COLO668 (cell line): ENCODE measurements at regions not wholly inside any gene's neighbourhood (a gene's known extent, or its start where the extent isn't known, plus 50 kb on each side); places are given as distances from the start of the nearest gene placed in this dataset.

Source experiments
- DNase-seq: peaks from one replicate; lab custom pipeline; 2025; ENCODE audit not compliant: unreplicated experiment; lab: John Stamatoyannopoulos, UW

DNA sequence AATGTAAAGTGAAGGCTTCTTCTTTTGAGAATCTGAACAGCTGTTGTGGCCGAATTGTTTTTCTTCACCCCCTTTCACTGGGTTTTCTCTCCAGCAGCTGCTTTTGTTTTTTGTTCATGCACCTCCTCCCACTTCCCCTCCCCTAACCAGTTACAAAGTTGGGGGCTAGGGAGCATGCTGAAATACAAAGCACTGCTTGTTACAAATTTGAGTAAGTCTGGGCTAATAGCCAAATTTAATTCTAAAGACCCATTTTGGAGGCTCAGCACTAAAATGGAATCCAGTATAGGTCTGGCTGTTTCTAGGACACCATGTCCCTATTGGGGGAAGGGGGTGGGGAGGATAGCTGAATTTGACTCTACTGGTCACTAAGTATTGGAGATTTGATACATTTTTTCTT, 89.2 kb upstream of the GPM6B start:
- no peak for DNase-seq

DNA sequence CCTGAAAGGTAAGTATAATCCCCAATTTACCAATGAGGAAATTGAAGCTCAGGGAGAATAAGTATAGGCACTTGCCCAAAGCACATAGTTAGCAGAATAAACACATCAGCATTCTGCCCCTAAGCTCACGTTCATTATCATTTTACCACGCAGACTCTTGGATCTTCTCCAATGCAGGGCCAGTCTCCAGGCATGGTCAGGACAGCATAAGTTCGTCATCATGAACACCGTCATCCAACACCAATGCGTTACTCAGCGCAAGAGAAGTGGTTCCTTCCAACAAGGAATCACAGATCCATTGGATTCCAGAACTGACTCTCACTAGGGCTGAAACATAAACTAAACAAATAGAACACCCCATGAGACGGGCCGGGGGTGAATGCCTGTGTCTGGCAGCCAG, 86.5 kb upstream of the GPM6B start:
- no peak for DNase-seq

GRCh38 chrX:13902406-13902805, 85.5 kb upstream of the GPM6B start:
- DNase-seq: no peak

- no peak for DNase-seq
Observed at GRCh38 chrX:13901354-13901753, 84.5 kb upstream of the GPM6B start.

- no peak for DNase-seq
Observed at GRCh38 chrX:13900351-13900750, 83.5 kb upstream of the GPM6B start.

DNA sequence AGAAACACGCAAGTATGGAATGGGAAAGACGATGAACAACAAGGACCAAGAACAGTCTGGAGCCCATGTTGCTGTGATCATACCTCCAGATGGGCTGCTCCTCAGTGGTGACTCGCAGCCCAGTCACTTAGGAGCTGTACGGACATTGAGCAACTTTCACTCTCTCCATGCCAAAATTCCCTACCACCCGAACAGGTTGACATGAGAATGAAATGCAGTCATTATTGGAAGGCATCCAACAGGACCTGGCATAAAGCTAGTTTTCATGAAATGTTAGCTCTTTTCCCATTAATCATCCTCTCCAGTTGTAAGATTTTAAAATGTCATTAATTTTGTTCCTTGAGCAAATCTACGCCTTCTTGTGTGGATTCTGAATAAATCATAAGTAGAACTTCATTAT, 82.7 kb upstream of the GPM6B start:
- DNase-seq: no peak

DNA sequence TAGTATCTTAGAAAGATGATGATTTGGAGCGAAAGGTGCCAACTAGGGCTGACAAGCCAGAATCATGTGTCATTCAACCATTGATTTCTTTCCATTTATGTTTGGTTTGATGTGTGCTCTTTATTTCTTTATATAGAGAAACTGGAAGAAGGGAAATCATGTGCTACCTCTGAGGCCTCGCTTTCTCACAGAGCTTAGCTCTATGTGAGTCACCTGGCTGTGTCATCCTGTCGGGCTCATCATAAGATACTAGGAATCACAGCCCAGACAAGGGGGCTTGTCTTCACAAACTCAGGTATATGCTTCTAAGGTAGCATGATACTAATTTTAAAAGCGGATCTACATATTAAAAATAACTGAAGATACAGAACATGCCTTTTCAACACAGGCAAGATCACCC, 81.7 kb upstream of the GPM6B start:
- no peak for DNase-seq

- DNase-seq: no peak
Observed at GRCh38 chrX:13898083-13898482, 81.2 kb upstream of the GPM6B start.

DNA sequence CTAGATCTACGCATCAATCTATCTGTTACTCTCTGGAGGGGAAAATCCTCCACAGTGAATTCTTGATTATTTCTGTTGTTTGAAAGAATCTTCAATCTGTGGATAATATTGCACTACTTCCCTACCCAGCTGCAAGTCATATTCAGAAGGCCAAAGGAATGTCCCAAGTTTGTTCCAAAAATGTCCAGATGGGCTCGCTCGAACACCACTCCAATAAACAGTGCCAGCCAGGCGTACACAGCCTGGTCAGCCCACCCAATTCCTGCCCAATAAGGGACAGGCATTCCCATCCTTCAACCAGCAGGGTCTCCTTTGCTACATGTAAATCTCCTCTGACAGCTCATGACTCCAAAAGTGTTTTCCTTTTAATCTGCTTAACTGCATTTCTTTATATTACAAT, 80.7 kb upstream of the GPM6B start:
- DNase-seq: no peak

- DNase-seq: no peak
Observed at GRCh38 chrX:13894888-13895565, 78.1 kb upstream of the GPM6B start.

DNA sequence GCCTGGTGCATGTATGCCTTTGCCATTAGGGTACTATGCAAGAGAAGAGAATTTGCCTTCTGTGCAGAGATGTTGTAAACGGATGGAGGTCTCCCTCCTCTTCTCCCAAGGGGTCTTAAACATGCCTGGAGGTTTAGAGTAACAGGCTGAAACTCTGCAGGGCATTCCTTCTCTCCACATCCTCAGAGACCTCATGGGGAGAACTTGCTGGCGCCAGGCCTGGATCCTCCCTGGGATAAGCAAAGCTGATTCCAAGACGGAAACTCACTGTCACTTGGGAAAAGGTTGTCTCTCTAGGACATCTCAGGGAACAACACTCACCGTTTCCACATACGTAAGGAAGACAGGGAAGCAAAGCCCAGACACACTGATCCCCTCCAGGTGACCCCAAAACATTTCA, 76.9 kb upstream of the GPM6B start:
- DNase-seq: no peak

DNA sequence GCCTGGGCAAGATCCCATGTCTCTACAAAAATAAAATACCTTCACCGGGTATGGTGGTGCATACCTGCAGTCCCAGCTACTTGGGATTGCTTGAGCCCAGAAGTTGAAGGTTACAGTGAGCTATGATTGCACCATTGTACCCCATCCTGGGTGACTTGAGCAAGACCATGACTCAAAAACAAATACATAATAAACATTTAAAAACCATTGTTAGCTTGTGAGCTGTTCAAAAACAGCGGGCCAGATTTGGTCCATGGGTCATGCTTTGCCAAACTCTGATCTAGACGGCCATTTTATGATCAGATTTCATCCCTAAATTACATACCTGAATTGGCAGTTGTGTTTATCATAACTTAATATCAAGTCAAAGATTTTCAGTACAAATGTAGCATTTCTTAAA, 76.0 kb upstream of the GPM6B start:
- DNase-seq: no peak

DNA sequence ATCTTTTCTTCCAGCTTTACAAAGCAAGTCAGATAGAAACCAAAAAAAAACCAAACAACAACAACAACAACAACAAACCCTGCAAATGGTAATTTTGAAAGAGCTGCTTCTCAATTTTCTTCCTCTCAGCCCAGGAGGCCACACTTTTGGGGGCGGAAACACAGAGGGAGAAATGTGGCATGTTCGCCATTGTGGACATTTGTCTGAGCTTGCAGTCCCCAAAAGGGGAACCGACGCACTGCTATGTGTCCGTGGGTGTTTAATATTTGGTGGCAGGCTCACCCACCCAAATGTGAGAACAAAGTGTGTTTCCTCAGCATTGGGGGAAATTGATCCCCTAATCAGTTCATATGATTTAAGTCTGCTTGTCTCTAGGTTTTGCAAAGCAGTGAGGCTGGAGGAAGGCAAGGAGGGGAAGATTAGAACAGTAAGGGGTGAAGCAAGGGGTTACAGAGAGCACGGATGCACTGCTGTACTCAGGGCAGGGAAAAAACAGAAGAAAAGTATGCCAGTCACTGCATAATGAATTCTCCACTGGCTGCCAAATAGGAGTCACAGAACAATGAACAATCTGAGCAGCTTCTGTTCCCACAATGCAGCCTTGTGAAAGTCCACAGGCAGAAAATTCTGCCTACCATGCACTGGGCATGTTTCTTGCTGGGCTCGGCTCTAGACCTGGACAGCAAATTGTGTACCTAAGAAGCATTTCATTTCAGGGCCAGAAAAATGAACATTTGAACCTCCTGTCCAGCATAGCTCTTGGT, 74.7 kb upstream of the GPM6B start:
- DNase-seq: no peak

DNA sequence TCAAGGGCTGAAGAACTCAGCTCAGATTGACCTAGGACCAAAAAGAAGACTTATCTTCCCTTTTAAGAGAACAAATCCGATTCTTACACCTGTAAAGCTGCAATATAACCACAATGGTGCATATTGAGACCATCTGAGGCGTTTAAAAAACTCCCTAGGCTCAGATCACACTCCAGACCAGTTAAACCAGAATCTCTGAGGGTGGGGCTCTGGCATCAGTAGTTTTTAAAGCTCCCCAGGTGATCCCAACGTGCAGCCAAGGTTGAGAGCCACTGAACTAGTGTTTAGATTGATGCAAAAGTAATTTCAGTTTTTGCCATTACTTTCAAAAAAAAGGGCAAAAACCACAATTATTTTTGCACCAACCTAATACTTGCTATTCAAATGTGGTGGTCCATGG, 73.9 kb upstream of the GPM6B start:
- no peak for DNase-seq

DNA sequence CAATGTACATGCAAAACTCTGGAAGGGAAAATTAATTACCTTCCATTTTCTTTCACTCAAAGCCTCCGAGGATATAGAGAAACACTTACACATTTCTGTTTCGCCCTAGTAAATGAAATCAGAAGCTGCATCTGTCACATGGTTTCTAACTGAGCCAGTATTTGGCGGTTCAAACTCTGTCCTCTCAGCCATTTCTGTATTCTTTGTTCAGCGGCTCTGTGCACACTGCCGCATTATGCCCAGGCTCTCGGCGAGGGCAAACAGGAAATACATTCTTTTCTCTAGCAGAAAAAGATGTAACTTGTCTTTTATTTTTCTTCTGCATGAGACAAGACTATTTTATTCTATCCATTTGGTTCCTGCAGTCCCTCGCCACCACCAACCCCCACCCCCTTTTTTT, 71.4 kb upstream of the GPM6B start:
- no peak for DNase-seq

GRCh38 chrX:13885591-13885990, 68.7 kb upstream of the GPM6B start:
- no peak for DNase-seq

GRCh38 chrX:13876652-13877051, 59.8 kb upstream of the GPM6B start:
- DNase-seq: no peak

DNA sequence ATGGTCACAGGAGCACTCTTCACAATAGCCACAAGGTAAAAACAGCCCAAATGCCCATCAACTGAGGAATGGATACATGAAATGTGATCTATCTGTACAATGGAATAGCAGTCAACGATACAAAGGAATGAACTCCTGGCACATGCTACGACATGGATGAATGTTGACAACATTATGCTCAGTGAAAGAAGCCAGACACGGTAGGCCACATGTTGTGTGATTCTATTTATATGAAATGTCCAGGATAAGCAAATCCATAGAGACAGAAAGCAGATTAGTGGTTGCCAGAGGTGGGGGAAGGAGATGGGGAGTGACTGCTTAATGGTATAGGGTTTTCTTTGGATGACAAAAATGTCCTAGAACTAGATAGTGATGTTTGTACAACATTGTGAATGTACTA, 58.7 kb upstream of the GPM6B start:
- DNase-seq: no peak

GRCh38 chrX:13868591-13868990, 51.7 kb upstream of the GPM6B start:
- no peak for DNase-seq
